ENCODE measurements at regions not wholly inside any gene's neighbourhood (a gene's known extent, or its start where the extent isn't known, plus 50 kb on each side); places are given as distances from the start of the nearest gene placed in this dataset.
"Not testable (repeated sequence)": the region's sequence is repeated elsewhere in the genome, so short reads cannot be mapped to it uniquely, and the experiment has no call there.

DNA sequence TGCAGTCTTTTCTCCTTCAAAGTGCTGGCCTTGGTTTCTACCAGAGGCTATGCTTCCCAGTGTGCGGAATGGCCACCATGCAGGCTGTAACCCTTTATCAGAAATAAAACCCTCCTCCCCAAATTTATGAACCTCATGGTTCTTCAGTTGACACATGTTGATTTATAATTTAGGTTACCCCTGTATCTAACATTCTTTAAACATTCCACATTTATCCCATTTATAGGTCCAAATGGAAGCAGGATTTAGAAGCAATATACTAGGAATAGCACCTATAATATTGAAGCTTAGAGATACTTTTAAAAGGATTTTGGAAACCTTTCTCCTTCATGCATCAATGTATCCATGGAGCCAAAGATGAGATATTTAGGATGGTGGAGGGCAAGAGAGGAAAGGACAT lies 438.8 kb upstream of the C16orf82 start:
- TF ChIP-seq, protein P1, sequence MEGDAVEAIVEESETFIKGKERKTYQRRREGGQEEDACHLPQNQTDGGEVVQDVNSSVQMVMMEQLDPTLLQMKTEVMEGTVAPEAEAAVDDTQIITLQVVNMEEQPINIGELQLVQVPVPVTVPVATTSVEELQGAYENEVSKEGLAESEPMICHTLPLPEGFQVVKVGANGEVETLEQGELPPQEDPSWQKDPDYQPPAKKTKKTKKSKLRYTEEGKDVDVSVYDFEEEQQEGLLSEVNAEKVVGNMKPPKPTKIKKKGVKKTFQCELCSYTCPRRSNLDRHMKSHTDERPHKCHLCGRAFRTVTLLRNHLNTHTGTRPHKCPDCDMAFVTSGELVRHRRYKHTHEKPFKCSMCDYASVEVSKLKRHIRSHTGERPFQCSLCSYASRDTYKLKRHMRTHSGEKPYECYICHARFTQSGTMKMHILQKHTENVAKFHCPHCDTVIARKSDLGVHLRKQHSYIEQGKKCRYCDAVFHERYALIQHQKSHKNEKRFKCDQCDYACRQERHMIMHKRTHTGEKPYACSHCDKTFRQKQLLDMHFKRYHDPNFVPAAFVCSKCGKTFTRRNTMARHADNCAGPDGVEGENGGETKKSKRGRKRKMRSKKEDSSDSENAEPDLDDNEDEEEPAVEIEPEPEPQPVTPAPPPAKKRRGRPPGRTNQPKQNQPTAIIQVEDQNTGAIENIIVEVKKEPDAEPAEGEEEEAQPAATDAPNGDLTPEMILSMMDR (IDR thresholded peaks at IDR 0.05; ENCODE audit: low read depth, low read length, missing control alignments) = no peak
- DNase-seq (ENCODE audit: extremely low read depth, low read depth) = no peak
- H3K4me3 ChIP-seq (replicated peaks; ENCODE audit: low read depth, low read length) = no peak overlapping the region

DNA sequence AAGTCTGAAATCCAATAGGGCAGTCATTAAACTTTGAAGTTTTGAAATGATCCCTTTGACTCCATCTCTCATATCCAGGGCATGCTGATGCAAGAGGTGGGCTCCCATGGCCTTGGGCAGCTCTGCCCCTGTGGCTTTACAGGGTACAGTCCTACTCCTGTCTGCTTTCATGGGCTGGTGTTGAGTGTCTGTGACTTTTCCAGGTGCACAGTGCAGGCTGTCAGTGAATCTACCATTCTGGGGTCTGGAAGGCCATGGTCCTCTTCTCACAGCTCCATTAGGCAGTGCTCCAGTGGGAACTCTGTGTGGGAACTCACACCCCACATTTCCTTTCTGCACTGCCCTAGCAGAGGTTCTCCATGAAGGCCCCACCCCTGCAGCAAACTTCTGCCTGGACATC lies 435.4 kb upstream of the C16orf82 start:
- DNase-seq (ENCODE audit: extremely low read depth, low read depth); H3K4me3 ChIP-seq (replicated peaks; ENCODE audit: low read depth, low read length): not testable (repeated sequence)

DNA sequence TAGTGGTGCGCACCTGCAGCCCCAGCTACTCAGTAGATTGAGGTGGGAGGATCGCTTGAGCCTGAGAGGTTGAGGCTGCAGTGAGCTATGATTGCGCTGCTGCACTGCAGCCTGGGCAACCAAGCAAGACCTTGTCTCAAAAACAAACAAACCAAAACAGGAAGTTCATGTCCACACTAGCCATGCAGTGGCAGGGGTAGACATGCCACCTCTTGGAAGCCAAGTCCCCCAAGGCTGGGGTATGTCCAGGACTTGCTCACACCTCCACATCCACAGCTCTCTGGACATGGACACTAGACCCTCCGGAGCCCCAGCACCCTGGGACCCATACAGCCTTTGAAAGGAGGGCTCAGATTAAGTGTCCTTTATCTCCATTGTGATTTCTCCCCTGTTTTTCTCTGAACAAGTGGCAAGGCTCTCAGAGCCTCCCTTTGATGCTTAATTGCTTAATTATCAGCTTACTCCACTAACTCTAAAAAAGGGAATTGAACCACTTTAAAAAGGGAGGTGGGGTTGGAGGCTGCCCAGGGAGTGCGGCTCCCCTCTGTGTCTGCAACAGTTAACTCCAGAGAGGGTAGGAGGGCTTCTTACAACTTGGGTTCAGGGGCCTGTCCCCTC lies 424.6 kb upstream of the C16orf82 start:
- H3K4me3 ChIP-seq (replicated peaks; ENCODE audit: low read depth, low read length) = no peak overlapping the region
- TF ChIP-seq, protein P1 (IDR thresholded peaks at IDR 0.05; ENCODE audit: low read depth, low read length, missing control alignments) = no peak
- no peak for DNase-seq (ENCODE audit: extremely low read depth, low read depth)

DNA sequence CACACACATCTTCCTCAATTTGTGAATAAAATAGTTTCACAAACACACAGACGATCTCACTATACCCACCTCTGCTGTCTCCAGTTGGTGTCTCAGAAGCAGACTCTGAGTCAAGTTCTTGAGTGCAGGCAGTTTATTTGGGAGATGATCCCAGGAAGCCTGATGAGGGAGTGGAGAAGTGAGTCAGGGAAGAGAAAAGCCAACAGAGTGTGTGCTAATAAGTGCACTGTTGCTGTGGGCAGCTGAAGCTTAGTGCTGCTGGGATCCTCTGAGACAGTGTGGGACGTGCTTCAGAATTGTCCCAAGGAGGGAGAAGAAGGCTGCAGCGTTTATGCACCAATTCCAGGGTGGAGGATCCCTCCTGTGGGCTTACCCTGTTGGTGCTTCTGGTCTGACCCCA lies 423.2 kb upstream of the C16orf82 start:
- DNase-seq (ENCODE audit: extremely low read depth, low read depth) = no peak
- TF ChIP-seq, protein P1 (IDR thresholded peaks at IDR 0.05; ENCODE audit: low read depth, low read length, missing control alignments) = no peak
- H3K4me3 ChIP-seq (replicated peaks; ENCODE audit: low read depth, low read length) = no peak overlapping the region

DNA sequence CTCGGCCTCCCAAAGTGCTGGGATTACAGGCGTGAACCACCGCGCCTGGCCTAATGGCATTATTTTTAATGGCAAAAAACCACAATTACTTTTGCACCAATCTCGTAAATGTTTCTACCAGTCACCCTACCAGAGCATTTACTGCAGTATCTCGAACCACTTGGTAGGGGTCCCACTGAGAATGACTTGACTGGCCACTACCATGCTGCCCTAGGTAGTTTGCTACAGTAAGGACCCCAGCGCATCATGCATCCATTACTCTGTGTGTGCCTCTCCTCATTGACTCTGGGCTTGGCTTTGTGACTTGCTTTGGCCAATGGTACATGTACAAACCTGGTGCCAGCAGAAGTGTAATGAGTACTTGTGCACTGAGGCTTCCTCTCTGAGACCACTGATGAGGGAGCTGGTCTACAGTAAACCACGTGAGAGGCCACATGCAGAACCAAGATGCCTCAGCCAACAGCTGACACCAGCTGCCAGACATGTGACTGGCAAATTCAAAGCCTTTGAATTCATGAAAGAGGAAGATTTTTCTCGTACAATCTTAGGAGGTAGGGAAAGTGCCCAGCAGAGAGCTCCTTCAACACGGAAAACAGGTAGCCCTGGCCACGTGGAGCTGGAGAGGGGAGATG lies 421.7 kb upstream of the C16orf82 start:
- H3K4me3 ChIP-seq (replicated peaks; ENCODE audit: low read depth, low read length) = no peak overlapping the region
- TF ChIP-seq, protein P1 (IDR thresholded peaks at IDR 0.05; ENCODE audit: low read depth, low read length, missing control alignments) = no peak
- no peak for DNase-seq (ENCODE audit: extremely low read depth, low read depth)

DNA sequence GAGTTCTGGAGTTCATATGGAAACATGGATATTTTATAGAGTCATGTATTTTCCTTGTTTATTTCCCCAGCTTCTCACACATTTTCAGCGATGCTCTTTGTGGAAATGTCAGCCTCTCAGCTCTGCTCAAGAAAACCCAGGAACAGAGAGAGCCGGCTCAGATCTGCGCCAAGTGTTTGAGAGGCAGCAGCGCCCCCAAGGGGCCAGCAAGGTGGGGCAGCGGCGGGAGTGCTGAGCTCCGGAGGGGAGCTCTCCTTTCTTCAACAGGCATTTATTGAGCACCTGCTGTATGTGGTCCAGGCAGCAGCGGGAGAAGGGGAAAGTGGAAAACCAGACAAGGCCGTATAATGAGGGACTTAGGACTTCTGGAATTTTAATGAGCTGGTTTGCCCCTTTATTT lies 421.1 kb upstream of the C16orf82 start:
- TF ChIP-seq, protein P1 (IDR thresholded peaks at IDR 0.05; ENCODE audit: low read depth, low read length, missing control alignments) = no peak
- no peak overlapping the region for H3K4me3 ChIP-seq (replicated peaks; ENCODE audit: low read depth, low read length)
- DNase-seq (ENCODE audit: extremely low read depth, low read depth) = no peak

DNA sequence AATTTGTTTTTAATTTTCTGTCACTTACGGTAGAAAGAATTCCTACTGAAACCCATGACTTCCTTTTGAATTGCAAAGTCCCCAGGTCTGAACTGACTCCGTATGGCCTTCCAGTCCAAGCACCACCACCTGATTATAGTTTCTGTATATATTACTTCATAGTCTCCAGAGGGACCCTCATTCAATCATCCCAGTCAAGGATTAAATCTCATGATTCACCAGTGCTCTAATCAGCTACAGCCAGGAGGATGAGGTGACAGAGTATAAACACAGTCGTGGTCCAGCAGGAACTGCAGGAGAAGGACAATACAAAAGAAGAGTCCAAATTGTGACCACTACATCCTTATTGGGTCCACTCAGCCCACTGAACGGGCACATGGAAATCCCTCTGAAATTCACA lies 418.9 kb upstream of the C16orf82 start:
- TF ChIP-seq, protein P1 (IDR thresholded peaks at IDR 0.05; ENCODE audit: low read depth, low read length, missing control alignments) = no peak
- no peak for DNase-seq (ENCODE audit: extremely low read depth, low read depth)
- H3K4me3 ChIP-seq (replicated peaks; ENCODE audit: low read depth, low read length) = no peak overlapping the region

All from HFF-Myc (cell line).